ENCODE measurements at regions not wholly inside any gene's neighbourhood (a gene's known extent, or its start where the extent isn't known, plus 50 kb on each side); places are given as distances from the start of the nearest gene placed in this dataset.

DNA sequence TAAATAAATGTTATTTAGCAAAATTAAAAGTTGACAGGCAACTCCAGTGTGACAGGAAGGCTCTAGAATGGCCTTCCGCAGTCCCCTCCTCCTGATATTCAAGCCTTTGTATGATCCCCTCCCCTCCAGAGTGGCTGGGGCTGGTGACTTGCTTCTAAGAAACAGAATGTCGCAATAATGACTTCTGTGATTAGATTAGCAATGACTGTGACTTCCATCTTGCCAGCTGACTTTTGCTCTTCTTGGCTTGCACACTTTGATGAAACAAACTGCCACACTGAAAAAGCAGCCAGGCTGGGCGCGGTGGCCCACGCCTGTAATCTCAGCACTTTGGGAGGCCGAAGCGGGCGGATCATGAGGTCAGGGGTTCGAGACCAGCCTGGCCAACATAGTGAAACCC is 106.5 kb upstream of the LARP1 start:
- H3K4me3 Mint-ChIP-seq (ENCODE audit: unreplicated experiment) = no peak overlapping the region

DNA sequence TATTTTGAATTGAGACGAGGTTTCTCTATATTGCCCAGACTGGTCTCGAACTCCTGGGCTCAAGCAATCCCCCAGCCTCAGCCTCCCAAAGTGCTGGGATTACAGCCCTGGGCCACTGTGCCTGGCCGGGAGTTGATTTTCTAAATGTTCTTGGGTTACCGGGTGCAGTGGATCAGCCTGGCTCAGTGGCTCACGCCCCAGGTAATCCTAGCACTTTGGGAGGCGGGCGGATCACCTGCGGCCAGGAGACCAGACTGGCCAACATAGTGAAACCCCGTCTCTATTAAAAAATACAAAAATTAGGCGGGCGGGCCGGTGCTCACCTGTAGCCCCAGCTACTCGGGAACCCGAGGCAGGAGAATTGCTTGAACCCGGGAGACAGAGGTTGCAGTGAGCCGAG is 106.9 kb upstream of the LARP1 start:
- TF ChIP-seq EZH2 (IDR thresholded peaks at IDR 0.05; ENCODE audit: insufficient read depth, low read length) = no peak
- TF ChIP-seq, protein P1, sequence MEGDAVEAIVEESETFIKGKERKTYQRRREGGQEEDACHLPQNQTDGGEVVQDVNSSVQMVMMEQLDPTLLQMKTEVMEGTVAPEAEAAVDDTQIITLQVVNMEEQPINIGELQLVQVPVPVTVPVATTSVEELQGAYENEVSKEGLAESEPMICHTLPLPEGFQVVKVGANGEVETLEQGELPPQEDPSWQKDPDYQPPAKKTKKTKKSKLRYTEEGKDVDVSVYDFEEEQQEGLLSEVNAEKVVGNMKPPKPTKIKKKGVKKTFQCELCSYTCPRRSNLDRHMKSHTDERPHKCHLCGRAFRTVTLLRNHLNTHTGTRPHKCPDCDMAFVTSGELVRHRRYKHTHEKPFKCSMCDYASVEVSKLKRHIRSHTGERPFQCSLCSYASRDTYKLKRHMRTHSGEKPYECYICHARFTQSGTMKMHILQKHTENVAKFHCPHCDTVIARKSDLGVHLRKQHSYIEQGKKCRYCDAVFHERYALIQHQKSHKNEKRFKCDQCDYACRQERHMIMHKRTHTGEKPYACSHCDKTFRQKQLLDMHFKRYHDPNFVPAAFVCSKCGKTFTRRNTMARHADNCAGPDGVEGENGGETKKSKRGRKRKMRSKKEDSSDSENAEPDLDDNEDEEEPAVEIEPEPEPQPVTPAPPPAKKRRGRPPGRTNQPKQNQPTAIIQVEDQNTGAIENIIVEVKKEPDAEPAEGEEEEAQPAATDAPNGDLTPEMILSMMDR (IDR thresholded peaks at IDR 0.05; ENCODE audit: insufficient read depth, low read depth, low read length) = no peak
- H3K36me3 Mint-ChIP-seq (ENCODE audit: low read depth, unreplicated experiment) = no peaks in the 10 kb centered on the region
- H3K9me3 Mint-ChIP-seq (ENCODE audit: unreplicated experiment) = peaks cover 8% of the 10 kb centered on the region
- H4K20me1 ChIP-seq (ENCODE audit: insufficient read depth, low read length) = no peaks in the 10 kb centered on the region
- no peak overlapping the region for H2AFZ ChIP-seq (ENCODE audit: low read depth, low read length)
- H3K27me3 Mint-ChIP-seq (ENCODE audit: low read depth, unreplicated experiment) = peaks cover 11% of the 10 kb centered on the region
- peaks cover 9% of the 10 kb centered on the region for H3K4me1 ChIP-seq (ENCODE audit: insufficient read depth, low read length)
- H3K4me3 Mint-ChIP-seq (ENCODE audit: unreplicated experiment) = no peak overlapping the region
- no peaks in the 10 kb centered on the region for H3K9me3 ChIP-seq (ENCODE audit: insufficient read depth, low read depth, low read length)
- H3K4me2 ChIP-seq (ENCODE audit: low read length) = no peak overlapping the region
- no peak overlapping the region for H3K27ac Mint-ChIP-seq (ENCODE audit: unreplicated experiment)
- no peaks in the 10 kb centered on the region for H3K36me3 ChIP-seq (ENCODE audit: insufficient read depth, low read length)
- no peaks in the 10 kb centered on the region for H3K79me2 ChIP-seq (ENCODE audit: insufficient read depth, low read length)
- H3K27ac ChIP-seq (ENCODE audit: low read depth, low read length) = no peak overlapping the region
- no peaks in the 10 kb centered on the region for H3K27me3 ChIP-seq (ENCODE audit: insufficient read depth, low read length)
- H3K4me3 ChIP-seq (ENCODE audit: insufficient read depth, low read depth, low read length) = no peak overlapping the region
- FAIRE-seq (no peak), DNase-seq (ENCODE audit: low read depth) (no peak)
- peaks cover 3% of the 10 kb centered on the region for H3K4me1 Mint-ChIP-seq (ENCODE audit: low read depth, unreplicated experiment)
- H3K9ac ChIP-seq (ENCODE audit: low read length) = no peak overlapping the region

More for the DNA sequence above, 106.5 kb upstream of the LARP1 start:
- FAIRE-seq = no peak
- Histone ChIP-seq H3K9ac (ENCODE audit: low read length) (no peak overlapping the region), H3K27me3 (ENCODE audit: insufficient read depth, low read length) (no peaks in the 10 kb centered on the region), H3K4me3 (ENCODE audit: insufficient read depth, low read depth, low read length) (no peak overlapping the region), H4K20me1 (ENCODE audit: insufficient read depth, low read length) (no peaks in the 10 kb centered on the region), H3K4me1 (ENCODE audit: insufficient read depth, low read length) (peaks cover 9% of the 10 kb centered on the region), H3K36me3 (ENCODE audit: insufficient read depth, low read length) (no peaks in the 10 kb centered on the region), H3K9me3 (ENCODE audit: insufficient read depth, low read depth, low read length) (no peaks in the 10 kb centered on the region), H3K27ac (ENCODE audit: low read depth, low read length) (no peak overlapping the region), H3K4me2 (ENCODE audit: low read length) (no peak overlapping the region), H2AFZ (ENCODE audit: low read depth, low read length) (no peak overlapping the region), H3K79me2 (ENCODE audit: insufficient read depth, low read length) (no peaks in the 10 kb centered on the region)
- Mint-ChIP-seq H3K4me1 (ENCODE audit: low read depth, unreplicated experiment) (peaks cover 3% of the 10 kb centered on the region), H3K27ac (ENCODE audit: unreplicated experiment) (no peak overlapping the region), H3K9me3 (ENCODE audit: unreplicated experiment) (peaks cover 3% of the 10 kb centered on the region), H3K27me3 (ENCODE audit: low read depth, unreplicated experiment) (peaks cover 11% of the 10 kb centered on the region), H3K36me3 (ENCODE audit: low read depth, unreplicated experiment) (no peaks in the 10 kb centered on the region)
- DNase-seq (ENCODE audit: low read depth) = no peak
- TF ChIP-seq EZH2 (IDR thresholded peaks at IDR 0.05; ENCODE audit: insufficient read depth, low read length) = no peak
- TF ChIP-seq, protein P1 (IDR thresholded peaks at IDR 0.05; ENCODE audit: insufficient read depth, low read depth, low read length) = no peak

- no peak overlapping the region for H3K4me3 ChIP-seq (ENCODE audit: insufficient read depth, low read depth, low read length)
- H4K20me1 ChIP-seq (ENCODE audit: insufficient read depth, low read length) = no peaks in the 10 kb centered on the region
- peaks cover 11% of the 10 kb centered on the region for H3K27me3 Mint-ChIP-seq (ENCODE audit: low read depth, unreplicated experiment)
- H3K27ac Mint-ChIP-seq (ENCODE audit: unreplicated experiment) = no peak overlapping the region
- H3K9ac ChIP-seq (ENCODE audit: low read length) = peak overlapping the region; percentile 36
- H3K4me3 Mint-ChIP-seq (ENCODE audit: unreplicated experiment) = no peak overlapping the region
- H3K36me3 Mint-ChIP-seq (ENCODE audit: low read depth, unreplicated experiment) = no peaks in the 10 kb centered on the region
- H3K9me3 Mint-ChIP-seq (ENCODE audit: unreplicated experiment) = peaks cover 11% of the 10 kb centered on the region
- no peak for DNase-seq (ENCODE audit: low read depth)
- no peak for FAIRE-seq
- TF ChIP-seq, protein P1 (IDR thresholded peaks at IDR 0.05; ENCODE audit: insufficient read depth, low read depth, low read length) = no peak
- TF ChIP-seq EZH2 (IDR thresholded peaks at IDR 0.05; ENCODE audit: insufficient read depth, low read length) = no peak
- peak overlapping the region; percentile 88 for H3K4me2 ChIP-seq (ENCODE audit: low read length)
- H3K4me1 ChIP-seq (ENCODE audit: insufficient read depth, low read length) = peaks cover 9% of the 10 kb centered on the region
- H3K79me2 ChIP-seq (ENCODE audit: insufficient read depth, low read length) = no peaks in the 10 kb centered on the region
- H3K27ac ChIP-seq (ENCODE audit: low read depth, low read length) = no peak overlapping the region
- H2AFZ ChIP-seq (ENCODE audit: low read depth, low read length) = peak overlapping the region; percentile 92
- H3K4me1 Mint-ChIP-seq (ENCODE audit: low read depth, unreplicated experiment) = peaks cover under 1% of the 10 kb centered on the region
- no peaks in the 10 kb centered on the region for H3K9me3 ChIP-seq (ENCODE audit: insufficient read depth, low read depth, low read length)
- no peaks in the 10 kb centered on the region for H3K36me3 ChIP-seq (ENCODE audit: insufficient read depth, low read length)
- H3K27me3 ChIP-seq (ENCODE audit: insufficient read depth, low read length) = no peaks in the 10 kb centered on the region
These were observed 107.4 kb upstream of the LARP1 start for GRCh38 chr5:154647761-154648145.
